ENCODE measurements at regions not wholly inside any gene's neighbourhood (a gene's known extent, or its start where the extent isn't known, plus 50 kb on each side); places are given as distances from the start of the nearest gene placed in this dataset.

- H3K27me3 ChIP-seq (ENCODE audit: insufficient read depth, low read length): no peaks in the 10 kb centered on the region; the same call in 1 of the 2 replicates
- no peaks in the 10 kb centered on the region for H4K20me1 ChIP-seq (ENCODE audit: control insufficient read depth, insufficient read depth, insufficient read length)
- no peak overlapping the region for H2BK120ac ChIP-seq (ENCODE audit: low read depth, low read length, poor library complexity, severe bottlenecking)
- no peak overlapping the region for H2BK20ac ChIP-seq (ENCODE audit: low read depth, low read length, poor library complexity, severe bottlenecking)
- H3K18ac ChIP-seq (ENCODE audit: insufficient read length, low read depth, low read length): no peak overlapping the region
- H3K9ac ChIP-seq (ENCODE audit: extremely low read depth, insufficient read length, low read length): no peak overlapping the region
- H3K23me2 ChIP-seq (ENCODE audit: insufficient read length, low read depth, low read length, poor library complexity, severe bottlenecking): no peaks in the 10 kb centered on the region
- no peak overlapping the region for H2BK12ac ChIP-seq (ENCODE audit: insufficient read length, low read depth, low read length)
- no peak overlapping the region for H3T11ph ChIP-seq (ENCODE audit: low read length)
- H2AFZ ChIP-seq (ENCODE audit: low read length): no peak overlapping the region
- Mint-ChIP-seq H3K36me3 (ENCODE audit: insufficient read depth in 1 of 3, low read depth in 3 of 3) (no peaks in the 10 kb centered on the region), H3K27ac (no peak overlapping the region), H3K27me3 (ENCODE audit: low read depth) (peaks cover 77% of the 10 kb centered on the region), H3K4me3 (no peak overlapping the region), H3K4me1 (peaks cover 21 to 27% of the 10 kb centered on the region in 2 experiments), H3K9me3 (no peaks in the 10 kb centered on the region)
- no peak overlapping the region for H3K27ac ChIP-seq (ENCODE audit: insufficient read length, low read depth, low read length)
- no peak overlapping the region for H4K91ac ChIP-seq (ENCODE audit: insufficient read length, low read depth, low read length)
- DNase-seq: no peak
- no peak overlapping the region for H3K56ac ChIP-seq (ENCODE audit: insufficient read length, low read depth, low read length)
- no peaks in the 10 kb centered on the region for H3K9me3 ChIP-seq (ENCODE audit: control insufficient read depth, low read depth, low read length)
- H3K23ac ChIP-seq (ENCODE audit: insufficient read length, low read depth, low read length): no peak overlapping the region
- no peak overlapping the region; the same call in 1 of the 2 replicates for H2BK15ac ChIP-seq (ENCODE audit: low read depth, low read length)
- H3K4me1 ChIP-seq (ENCODE audit: insufficient read depth, low read length): no peaks in the 10 kb centered on the region; the same call in 1 of the 2 replicates
- H3K14ac ChIP-seq (ENCODE audit: insufficient read depth, low read length): no peak overlapping the region
- no peaks in the 10 kb centered on the region for H3K79me1 ChIP-seq (ENCODE audit: insufficient read depth, low read depth, low read length, poor library complexity, severe bottlenecking)
- no peak overlapping the region for H2AK5ac ChIP-seq (ENCODE audit: insufficient read length, low read length)
- no peak overlapping the region for H3K4me2 ChIP-seq (ENCODE audit: insufficient read depth, insufficient read length, low read length)
- no peaks in the 10 kb centered on the region for H3K79me2 ChIP-seq (ENCODE audit: insufficient read depth, low read length)
- no peak for TF ChIP-seq CTCF (conservative IDR thresholded peaks at IDR 0.05)
- WGBS (ENCODE audit: extremely low coverage, insufficient read length, low lambda C conversion rate): no CpG with 5 or more reads among the region's 5 CpGs
- H4K5ac ChIP-seq (ENCODE audit: insufficient read length, low read depth, low read length): no peak overlapping the region
- H2BK5ac ChIP-seq (ENCODE audit: insufficient read length, low read length): no peak overlapping the region
- no peak overlapping the region for H3K4ac ChIP-seq (ENCODE audit: low read depth, low read length)
- no peak overlapping the region for H4K8ac ChIP-seq (replicated peaks; ENCODE audit: insufficient read length, low read depth, low read length)
These were observed 76.9 kb downstream of the IGLL1 start for GRCh38 chr22:23503142-23503541.

Measured in H9 (cell line).